HG03159 (cell line): ENCODE measurements at regions not wholly inside any gene's neighbourhood (a gene's known extent, or its start where the extent isn't known, plus 50 kb on each side); places are given as distances from the start of the nearest gene placed in this dataset.
"Not testable (repeated sequence)": the region's sequence is repeated elsewhere in the genome, so short reads cannot be mapped to it uniquely, and the experiment has no call there.

Source experiments
- ATAC-seq: cut with Tn5 transposase; IDR thresholded peaks from one replicate; pipeline ENCODE4 v1.9.1; 2021; ENCODE audit warnings: mild to moderate bottlenecking, moderate library complexity; ENCODE audit not compliant: unreplicated experiment

DNA sequence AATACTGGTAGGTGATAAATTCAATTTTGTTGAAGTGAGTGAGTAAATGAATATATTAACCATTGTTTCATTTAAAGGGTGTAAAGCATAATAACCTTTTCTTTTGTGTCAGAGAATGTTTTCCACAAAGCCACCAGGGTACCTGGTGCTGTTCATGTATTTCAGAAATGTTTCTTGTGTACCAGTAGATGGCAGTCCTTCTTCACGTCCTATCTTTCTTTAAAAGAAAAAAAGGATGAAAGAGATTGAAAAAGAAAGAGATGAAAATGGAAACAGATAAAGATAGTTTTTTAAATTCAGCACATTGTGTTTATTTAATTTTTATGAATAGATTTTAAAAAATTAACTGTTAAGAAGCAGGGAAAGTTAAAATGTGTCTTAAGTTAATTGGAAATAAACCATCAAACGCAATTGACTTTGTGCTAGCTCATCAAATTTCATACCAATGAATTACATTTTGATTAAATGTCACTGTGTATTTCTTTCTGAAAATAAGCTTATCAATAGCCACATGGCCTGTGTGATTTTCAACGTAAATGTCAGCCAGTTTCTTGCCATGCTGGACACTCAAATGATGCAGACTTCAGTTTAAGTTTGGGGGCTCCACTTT is 65.5 kb upstream of the CHORDC1 start:
- peak; percentile 63 for ATAC-seq

DNA sequence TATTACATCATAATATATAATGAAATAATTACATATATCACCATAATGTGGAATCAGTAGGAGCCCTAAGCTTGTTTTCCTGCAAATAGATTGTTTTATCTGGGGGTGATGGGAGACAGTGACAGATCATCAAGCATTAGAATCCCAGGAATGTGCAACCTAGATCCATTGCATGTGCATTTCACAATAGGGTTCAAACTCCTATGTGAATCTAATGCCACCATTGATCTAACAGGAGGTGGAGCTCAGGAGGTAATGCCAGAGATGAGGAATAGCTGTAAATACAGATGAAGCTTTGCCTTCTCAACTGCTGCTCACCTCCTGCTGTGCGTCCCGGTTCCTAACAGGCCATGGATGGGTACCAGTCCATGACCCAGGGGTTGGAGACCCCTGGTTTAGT is 63.8 kb upstream of the CHORDC1 start:
- ATAC-seq, result no peak

DNA sequence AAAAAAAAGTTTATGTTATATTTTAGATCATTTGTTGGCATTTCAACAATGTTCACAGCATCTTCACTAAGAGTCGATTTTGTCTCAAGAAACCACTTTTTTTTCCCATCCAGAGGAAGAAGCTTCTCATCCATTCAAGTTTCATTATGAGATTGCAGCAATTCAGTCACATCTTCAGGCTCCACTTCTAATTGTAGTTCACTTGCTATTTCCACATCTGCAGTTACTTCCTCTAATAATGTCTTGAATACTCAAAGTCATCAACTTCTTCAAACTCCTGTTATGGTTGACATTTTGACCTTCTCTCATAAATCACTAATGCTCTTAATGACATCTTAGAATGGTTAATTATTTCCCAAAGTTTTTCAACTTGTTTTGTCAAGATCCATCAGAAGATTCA is 61.3 kb upstream of the CHORDC1 start:
- no peak for ATAC-seq

DNA sequence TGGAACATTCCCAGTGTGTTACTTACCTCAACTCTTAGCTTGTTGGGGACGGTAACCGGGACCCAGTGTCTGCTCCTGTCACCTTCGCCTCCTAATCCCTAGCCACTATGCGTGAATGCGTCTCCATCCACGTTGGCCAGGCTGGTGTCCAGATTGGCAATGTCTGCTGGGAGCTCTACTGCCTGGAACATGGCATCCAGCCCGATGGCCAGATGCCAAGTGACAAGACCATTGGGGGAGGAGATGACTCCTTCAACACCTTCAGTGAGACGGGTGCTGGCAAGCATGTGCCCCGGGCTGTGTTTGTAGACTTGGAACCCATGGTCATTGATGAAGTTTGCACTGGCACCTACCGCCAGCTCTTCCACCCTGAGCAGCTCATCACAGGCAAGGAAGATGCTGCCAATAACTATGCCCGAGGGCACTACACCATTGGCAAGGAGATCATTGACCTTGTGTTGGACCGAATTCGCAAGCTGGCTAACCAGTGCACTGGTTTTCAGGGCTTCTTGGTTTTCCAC is 59.8 kb upstream of the CHORDC1 start:
- not testable (repeated sequence) for ATAC-seq

DNA sequence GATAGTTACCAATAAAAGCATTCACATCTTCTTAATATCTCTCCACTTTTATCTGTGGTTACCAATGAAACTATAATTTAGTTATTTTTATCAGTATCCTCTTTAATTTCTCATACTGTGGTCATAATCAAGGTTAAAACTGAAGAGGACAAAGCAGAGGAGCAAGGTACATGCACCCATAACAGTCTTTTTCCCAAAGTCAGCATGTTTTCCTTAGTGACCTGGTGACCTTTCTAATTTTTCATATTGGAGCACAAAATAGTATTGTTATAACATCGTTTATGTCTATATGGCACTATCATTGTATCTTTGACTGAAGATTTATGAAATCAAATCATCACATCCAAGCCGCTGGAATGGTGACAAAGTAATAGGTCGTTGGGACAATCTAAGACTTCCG is 51.5 kb upstream of the CHORDC1 start:
- ATAC-seq, result no peak
